IMR-90 (cell line): ENCODE measurements at regions not wholly inside any gene's neighbourhood (a gene's known extent, or its start where the extent isn't known, plus 50 kb on each side); places are given as distances from the start of the nearest gene placed in this dataset.

Experiments
- ATAC-seq: fragments of 200-7000 bp; cut with Tn5 transposase; 2 replicates; pipeline ENCODE4 v1.9.1; 2020; ENCODE audit warnings: low read depth, mild to moderate bottlenecking, moderate library complexity
- BruUV-seq: library from RNA; stranded (reverse); fragments of 400-500 nt; replicated peaks from 2 replicates; lab custom pipeline; 2021; lab: Mats Ljungman, UMichigan
- CTCF ChIA-PET: fragments of 300-600 bp; formaldehyde crosslinking; extraction: SDS; loops from one replicate; lab custom pipeline; 2021; ENCODE audit warnings: antibody characterized with exemption; lab: Yijun Ruan, JAX
- POLR2A ChIA-PET: fragments of 300-600 bp; sonication (Branson Sonifier 250); formaldehyde crosslinking; loops from one replicate; lab custom pipeline; 2022; ENCODE audit warnings: antibody characterized with exemption; ENCODE audit not compliant: unreplicated experiment; lab: Charles Lee
- DNase-seq: peaks from one replicate; pipeline ENCODE4 v3.0.0; 2013
- H2AFZ ChIP-seq: replicated peaks from 2 replicates; pipeline ENCODE3; 2013; ENCODE audit warnings: low read length, mild to moderate bottlenecking; ENCODE audit not compliant: poor library complexity
- H2AK5ac ChIP-seq: 2 replicates; pipeline ENCODE4 v1.6.1; 2013; ENCODE audit warnings: low read depth, low read length, inconsistent platforms
- H2AK9ac ChIP-seq: replicated peaks from 2 replicates; pipeline ENCODE3; 2013; ENCODE audit warnings: mild to moderate bottlenecking, low read depth, low read length, moderate library complexity; ENCODE audit not compliant: poor library complexity
- H2BK120ac ChIP-seq: 2 replicates; pipeline ENCODE4 v1.6.1; 2013; ENCODE audit warnings: low read depth, low read length, inconsistent platforms
- H2BK15ac ChIP-seq: 3 replicates; pipeline ENCODE4 v1.6.1; 2013; ENCODE audit warnings: low read depth, low read length, inconsistent platforms
- H2BK20ac ChIP-seq: 2 replicates; pipeline ENCODE4 v1.6.1; 2013; ENCODE audit warnings: low read depth, mild to moderate bottlenecking, inconsistent platforms, low read length, moderate library complexity
- H2BK5ac ChIP-seq: 2 replicates; pipeline ENCODE4 v1.6.1; 2013; ENCODE audit warnings: mild to moderate bottlenecking, low read depth, low read length, inconsistent platforms; ENCODE audit not compliant: poor library complexity, severe bottlenecking
- H3K14ac ChIP-seq: replicated peaks from 2 replicates; pipeline ENCODE4 v1.6.1; 2013; ENCODE audit warnings: low read depth, low read length, inconsistent platforms
- H3K18ac ChIP-seq: 2 replicates; pipeline ENCODE4 v1.6.1; 2013; ENCODE audit warnings: low read depth, low read length, control low read depth
- H3K23ac ChIP-seq: 2 replicates; pipeline ENCODE4 v1.6.1; 2013; ENCODE audit warnings: low read depth, low read length, inconsistent platforms
- H3K27ac ChIP-seq: 2 replicates; pipeline ENCODE4 v1.5.1; 2013; ENCODE audit warnings: mild to moderate bottlenecking, control low read depth, low read length; ENCODE audit not compliant: insufficient read depth
- H3K27me3 ChIP-seq: 2 replicates; pipeline ENCODE4 v1.6.1; 2013; ENCODE audit warnings: low read length; ENCODE audit not compliant: control insufficient read depth, insufficient read depth
- H3K36me3 ChIP-seq: 2 replicates; pipeline ENCODE4 v1.6.1; 2013; ENCODE audit warnings: low read length, mixed read lengths; ENCODE audit not compliant: control insufficient read depth, insufficient read depth
- H3K4ac ChIP-seq: 2 replicates; pipeline ENCODE4 v1.6.1; 2013; ENCODE audit warnings: low read depth, low read length, inconsistent platforms
- H3K4me1 ChIP-seq: 2 replicates; pipeline ENCODE4 v1.6.1; 2013; ENCODE audit warnings: low read length, mixed read lengths; ENCODE audit not compliant: control insufficient read depth, insufficient read depth
- H3K4me2 ChIP-seq: 2 replicates; pipeline ENCODE4 v1.6.1; 2013; ENCODE audit warnings: low read depth, mild to moderate bottlenecking, control low read depth, low read length, moderate library complexity
- H3K4me3 ChIP-seq: 2 replicates; pipeline ENCODE4 v1.5.1; 2013; ENCODE audit warnings: low read depth, mild to moderate bottlenecking, control low read depth, low read length, moderate library complexity; ENCODE audit not compliant: insufficient read depth
- H3K56ac ChIP-seq: 2 replicates; pipeline ENCODE4 v1.6.1; 2013; ENCODE audit warnings: low read length, inconsistent platforms; ENCODE audit not compliant: insufficient read depth; ENCODE audit errors: extremely low read depth
- H3K79me1 ChIP-seq, 2 experiments: 2 replicates each; pipeline ENCODE4 v1.6.1; 2013; ENCODE audit warnings: low read length in 2 of 2, inconsistent platforms in 1 of 2, low read depth in 1 of 2
- H3K9ac ChIP-seq: 2 replicates; pipeline ENCODE4 v1.6.1; 2013; ENCODE audit warnings: low read depth, low read length, control low read depth
- H3K9me1 ChIP-seq: 2 replicates; pipeline ENCODE4 v1.6.1; 2013; ENCODE audit warnings: low read length, inconsistent platforms; ENCODE audit not compliant: insufficient read depth
- H3K9me3 ChIP-seq: 2 replicates; pipeline ENCODE4 v1.6.1; 2013; ENCODE audit warnings: low read length; ENCODE audit not compliant: control insufficient read depth, insufficient read depth
- H4K20me1 ChIP-seq: 2 replicates; pipeline ENCODE4 v1.6.1; 2013; ENCODE audit warnings: low read length, inconsistent platforms; ENCODE audit not compliant: insufficient read depth
- H4K5ac ChIP-seq: 2 replicates; pipeline ENCODE4 v1.6.1; 2013; ENCODE audit warnings: mild to moderate bottlenecking, low read depth, low read length, control low read depth
- H4K8ac ChIP-seq, 2 experiments: 2 replicates each; pipeline ENCODE4 v1.6.1; 2013; ENCODE audit warnings: low read depth in 2 of 2, low read length in 2 of 2, control low read depth in 1 of 2, inconsistent platforms in 1 of 2
- H4K91ac ChIP-seq: 2 replicates; pipeline ENCODE4 v1.6.1; 2013; ENCODE audit warnings: low read depth, low read length, inconsistent platforms; ENCODE audit not compliant: insufficient read depth
- BHLHE40 ChIP-seq: fragments of 150-350 bp; IDR thresholded peaks from 2 replicates; pipeline ENCODE4 v1.6.1; 2016; ENCODE audit warnings: mild to moderate bottlenecking, low read depth, low read length
- CEBPB ChIP-seq: IDR thresholded peaks from 2 replicates; pipeline ENCODE4 v1.6.1; 2012; ENCODE audit warnings: low read depth, low read length, improper control_type of control experiment
- CHD1 ChIP-seq: IDR thresholded peaks from 2 replicates; pipeline ENCODE4 v1.6.1; 2012; ENCODE audit warnings: low read depth, low read length, improper control_type of control experiment
- CTCF ChIP-seq: conservative IDR thresholded peaks from 2 replicates; pipeline ENCODE4 v1.5.1; 2012; ENCODE audit warnings: mild to moderate bottlenecking, low read depth, low read length, improper control_type of control experiment
- FOS ChIP-seq: fragments of 150-350 bp; IDR thresholded peaks from 2 replicates; pipeline ENCODE4 v1.6.1; 2016; ENCODE audit warnings: low read depth, low read length
- MAFK ChIP-seq: IDR thresholded peaks from 2 replicates; pipeline ENCODE4 v1.6.1; 2012; ENCODE audit warnings: low read depth, low read length, improper control_type of control experiment
- MAZ ChIP-seq: IDR thresholded peaks from 2 replicates; pipeline ENCODE4 v1.6.1; 2012; ENCODE audit warnings: low read depth, mild to moderate bottlenecking, low read length, improper control_type of control experiment, moderate library complexity, borderline replicate concordance
- MXI1 ChIP-seq: IDR thresholded peaks from 2 replicates; pipeline ENCODE4 v1.6.1; 2012; ENCODE audit warnings: low read depth, mild to moderate bottlenecking, low read length, moderate library complexity, borderline replicate concordance
- NFE2L2 ChIP-seq: fragments of 150-350 bp; IDR thresholded peaks from 2 replicates; pipeline ENCODE4 v1.6.1; 2016; ENCODE audit warnings: low read depth, mild to moderate bottlenecking, low read length
- POLR2A ChIP-seq: IDR thresholded peaks from 2 replicates; pipeline ENCODE4 v1.6.1; 2012; ENCODE audit warnings: mild to moderate bottlenecking, low read depth, low read length
- RAD21 ChIP-seq: IDR thresholded peaks from 2 replicates; pipeline ENCODE4 v1.6.1; 2012; ENCODE audit warnings: low read length, improper control_type of control experiment
- RCOR1 ChIP-seq: IDR thresholded peaks from 2 replicates; pipeline ENCODE4 v1.6.1; 2012; ENCODE audit warnings: mild to moderate bottlenecking, low read length, improper control_type of control experiment; ENCODE audit not compliant: insufficient replicate concordance
- RFX5 ChIP-seq: IDR thresholded peaks from 2 replicates; pipeline ENCODE4 v1.8.0; 2012; ENCODE audit warnings: low read depth, mild to moderate bottlenecking, low read length, moderate library complexity
- SMC3 ChIP-seq: fragments of 150-350 bp; IDR thresholded peaks from 2 replicates; pipeline ENCODE4 v1.6.1; 2016; ENCODE audit warnings: low read depth, mild to moderate bottlenecking, antibody characterized with exemption, low read length, moderate library complexity
- USF2 ChIP-seq: fragments of 150-350 bp; IDR thresholded peaks from 2 replicates; pipeline ENCODE4 v1.6.1; 2017; ENCODE audit warnings: mild to moderate bottlenecking, antibody characterized with exemption, low read length, low read depth
- WGBS, 2 experiments: methylation state at CpG; one replicate each; pipeline versions ENCODE4 v1.1.5 to v1.1.7; 2013; ENCODE audit warnings: missing lambda C conversion rate in 2 of 2; ENCODE audit not compliant: insufficient read length in 1 of 2; ENCODE audit errors: extremely low coverage in 2 of 2; 5-methylcytosine and 5-hydroxymethylcytosine counted together
- dilution Hi-C: fragments of 300-500 bp; cut with HindIII; formaldehyde crosslinking; loops from one replicate; pipeline ENCODE4 v1.14.3; 2018; ENCODE audit warnings: low sequenced_read_pairs; ENCODE audit not compliant: unreplicated experiment
- in situ Hi-C: fragments of 300-500 bp; cut with MboI; formaldehyde crosslinking; loops from 3 replicates; pipeline ENCODE4 v1.14.3; 2019; ENCODE audit warnings: low sequenced_read_pairs, inconsistent platforms, mixed read lengths
- intact Hi-C: fragments of 100-400 bp; cut with micrococcal nuclease; formaldehyde crosslinking; loops from 2 replicates; pipeline ENCODE4 v1.10.0; 2022

- DNase-seq (no peak), ATAC-seq (no peak)
- Histone ChIP-seq H2AK5ac (no peak overlapping the region), H4K91ac (no peak overlapping the region), H3K9me3 (no peaks in the 10 kb centered on the region), H2AK9ac (no peak overlapping the region), H4K8ac (no peak overlapping the region), H2AFZ (no peak overlapping the region), H3K9me1 (no peaks in the 10 kb centered on the region), H3K23ac (no peak overlapping the region), H3K56ac (no peak overlapping the region), H4K20me1 (no peaks in the 10 kb centered on the region), H3K4me3 (no peak overlapping the region), H2BK120ac (no peak overlapping the region), H3K4ac (no peak overlapping the region), H3K4me1 (peaks cover 10% of the 10 kb centered on the region; the same call in 1 of the 2 replicates), H2BK5ac (no peak overlapping the region), H3K79me1 (no peaks in the 10 kb centered on the region), H3K4me2 (no peak overlapping the region), H3K27me3 (peaks cover 2% of the 10 kb centered on the region), H3K9ac (no peak overlapping the region), H2BK15ac (no peak overlapping the region), H3K36me3 (no peaks in the 10 kb centered on the region), H3K14ac (no peak overlapping the region), H3K27ac (no peak overlapping the region), H4K5ac (no peak overlapping the region), H2BK20ac (no peak overlapping the region), H3K18ac (no peak overlapping the region)
- POLR2A ChIA-PET, result no interaction called here
- dilution Hi-C loops, result no loop called here
- TF ChIP-seq CEBPB (no peak), RFX5 (no peak), RAD21 (no peak), CHD1 (no peak), FOS (no peak), POLR2A (no peak), MAFK (no peak), CTCF (no peak), USF2 (no peak), SMC3 (no peak), RCOR1 (no peak), MXI1 (no peak), NFE2L2 (no peak), BHLHE40 (no peak), MAZ (no peak)
- in situ Hi-C loops, result no loop called here
- intact Hi-C loops, result loop anchor here (10.0 kb wide), 1 partner anchor 511 kb away; the partner anchor contains the start of gene ZMIZ1
- no TSS peak for BruUV-seq
- WGBS, 2 experiments, result no CpG with 5 or more reads among the region's 3 CpGs
- CTCF ChIA-PET, result no interaction called here
Observed at GRCh38 chr10:78553792-78554191, 515.0 kb upstream of the ZMIZ1 start.
